ENCODE measurements at regions not wholly inside any gene's neighbourhood (a gene's known extent, or its start where the extent isn't known, plus 50 kb on each side); places are given as distances from the start of the nearest gene placed in this dataset.

DNA sequence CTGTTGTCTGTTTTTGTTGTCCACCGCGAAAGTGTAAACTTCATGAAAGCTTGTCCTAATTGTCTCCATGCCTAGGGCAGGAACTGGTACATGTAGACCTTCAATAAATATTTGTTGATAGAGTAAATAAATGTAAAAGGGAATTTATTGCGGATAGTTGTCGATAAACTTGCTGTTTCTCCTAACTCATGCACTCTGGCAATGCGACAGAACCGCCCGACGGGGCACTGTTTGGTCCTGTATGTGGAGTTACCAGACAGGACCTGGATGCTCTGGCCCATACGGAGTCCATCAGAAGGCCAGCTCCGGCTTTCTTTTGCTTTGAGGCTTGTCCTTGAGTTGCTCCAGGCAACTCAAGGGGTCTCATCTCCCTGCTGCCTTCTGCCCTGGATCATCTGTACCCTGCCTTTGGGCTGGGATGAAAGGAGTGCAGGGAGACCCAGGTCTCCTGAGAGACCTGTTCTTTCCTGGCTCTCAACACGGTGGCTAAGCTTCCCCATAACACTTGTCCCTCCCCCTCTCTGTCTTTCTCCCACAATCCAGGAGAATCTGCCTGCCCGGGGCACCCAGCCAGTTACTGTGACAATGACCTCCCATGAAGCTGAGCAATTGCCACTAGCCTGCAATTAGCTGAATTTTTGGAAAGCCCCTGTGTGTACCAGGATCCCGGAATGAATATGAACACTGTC, 149.5 kb upstream of the PTCH1 start:
- no peak for DNase-seq

DNA sequence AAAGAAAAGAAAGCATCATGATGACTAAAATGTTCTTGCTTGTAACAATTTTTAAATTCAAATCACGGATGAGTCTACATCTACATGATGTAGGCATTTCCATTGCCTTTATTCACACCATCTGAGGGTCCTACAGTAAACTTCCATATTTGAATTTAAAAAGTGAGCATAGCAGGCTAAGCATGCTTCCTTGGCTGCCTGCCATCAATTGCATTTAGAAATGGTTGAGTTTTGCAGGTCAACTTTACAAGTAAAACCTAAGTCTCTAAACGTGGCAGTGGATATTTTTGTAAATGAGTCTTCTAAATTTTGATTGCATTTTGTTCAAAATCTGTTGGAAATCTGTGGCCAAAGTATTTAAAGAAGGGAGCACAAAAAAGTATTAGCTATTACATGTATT, 136.5 kb upstream of the PTCH1 start:
- DNase-seq, result no peak

DNA sequence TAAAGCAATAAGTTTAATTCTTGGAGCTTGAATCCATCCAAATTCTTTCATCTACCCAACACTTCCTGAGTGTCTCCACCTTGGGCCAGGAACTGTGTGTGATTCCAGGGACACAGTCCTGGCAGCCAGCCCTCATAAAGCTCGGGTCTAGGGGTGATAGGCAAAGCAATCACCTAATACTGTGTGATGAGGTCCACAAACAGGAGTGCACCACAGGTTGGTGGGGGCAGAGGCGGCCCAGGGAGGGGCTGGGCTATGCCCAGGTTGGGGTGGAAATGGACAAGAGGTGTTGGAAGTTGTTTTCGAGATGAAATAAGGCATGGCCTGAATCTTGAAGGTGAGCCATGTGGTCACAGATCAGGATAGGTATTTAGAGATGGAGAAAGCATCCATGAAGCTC, 133.9 kb upstream of the PTCH1 start:
- no peak for DNase-seq

DNA sequence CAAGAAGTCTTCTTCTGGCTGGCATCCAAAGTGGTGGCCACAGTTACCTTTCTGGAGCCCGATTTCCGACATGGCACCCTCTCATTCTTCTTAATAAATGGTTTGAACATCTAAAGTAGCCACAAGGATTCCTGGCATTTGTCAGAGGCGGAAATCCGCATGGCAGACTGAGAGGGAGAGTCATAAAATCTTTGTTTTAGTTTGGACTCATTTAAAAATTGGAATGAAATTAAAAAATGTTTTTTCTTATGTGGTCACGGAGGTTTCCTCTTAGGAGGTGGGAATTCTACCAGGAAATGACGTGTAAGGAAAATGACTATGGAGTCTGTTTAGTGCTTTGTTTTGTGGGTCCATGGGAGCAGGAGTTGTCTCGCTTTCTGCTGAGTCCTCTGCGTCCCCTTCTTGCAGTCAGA, 133.0 kb upstream of the PTCH1 start:
- no peak for DNase-seq

DNA sequence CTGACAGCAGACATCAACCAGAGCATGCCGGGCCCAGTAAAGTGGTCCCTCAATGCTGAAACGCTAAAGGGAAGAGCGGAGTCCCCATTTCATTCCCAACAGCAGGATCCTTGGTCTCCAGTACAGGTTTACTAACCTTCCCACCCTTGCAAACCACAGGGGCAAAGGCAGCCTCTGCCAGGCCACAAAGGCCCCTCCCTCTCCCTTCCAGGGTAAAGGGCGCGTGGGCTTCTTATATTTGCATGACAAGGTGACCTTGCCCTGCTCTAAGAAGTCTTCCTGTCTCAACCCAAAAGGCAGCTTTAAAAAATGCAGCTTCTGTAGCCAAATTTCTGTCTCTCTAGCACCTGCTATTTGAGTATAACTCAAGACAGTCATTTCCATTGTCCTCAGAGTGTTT, 131.5 kb upstream of the PTCH1 start:
- no peak for DNase-seq

DNA sequence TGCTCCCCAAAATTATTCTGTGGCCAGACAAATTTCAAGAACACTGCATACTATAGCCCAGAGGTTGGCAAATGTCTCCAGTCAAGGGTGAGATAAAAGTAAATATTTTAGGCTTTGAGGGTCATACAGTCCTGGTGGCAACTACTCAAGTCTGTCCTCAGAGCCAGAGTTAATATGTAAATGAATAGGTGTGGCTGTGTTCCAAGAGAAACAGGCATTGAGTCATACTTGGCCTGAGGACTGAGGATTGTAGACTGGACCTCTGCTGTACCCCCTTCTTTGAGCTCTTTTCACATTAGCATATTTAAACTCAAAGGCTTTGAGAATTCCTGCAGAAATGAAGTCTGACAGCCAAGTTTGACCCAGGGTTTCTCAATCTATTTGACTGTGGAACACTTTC, 129.2 kb upstream of the PTCH1 start:
- no peak for DNase-seq

DNA sequence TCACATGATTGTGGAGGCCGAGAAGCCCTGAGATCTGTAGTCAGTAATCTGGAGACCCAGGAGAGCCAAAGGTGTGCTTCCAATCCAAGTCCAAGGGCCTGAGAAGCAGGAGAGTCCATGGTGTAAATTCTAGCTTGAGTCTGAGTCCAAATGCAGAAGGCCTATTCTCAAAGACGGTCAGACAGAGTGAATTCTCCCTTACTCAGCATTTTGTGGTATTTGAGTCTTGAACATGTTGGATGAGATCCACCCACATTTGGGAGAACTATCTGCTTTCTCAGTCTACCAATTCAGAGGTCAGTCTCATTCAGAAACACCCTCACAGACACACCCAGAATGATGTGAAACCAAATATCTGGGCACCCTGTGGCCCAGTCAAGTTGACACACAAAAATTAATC, 128.8 kb upstream of the PTCH1 start:
- DNase-seq, result no peak

DNA sequence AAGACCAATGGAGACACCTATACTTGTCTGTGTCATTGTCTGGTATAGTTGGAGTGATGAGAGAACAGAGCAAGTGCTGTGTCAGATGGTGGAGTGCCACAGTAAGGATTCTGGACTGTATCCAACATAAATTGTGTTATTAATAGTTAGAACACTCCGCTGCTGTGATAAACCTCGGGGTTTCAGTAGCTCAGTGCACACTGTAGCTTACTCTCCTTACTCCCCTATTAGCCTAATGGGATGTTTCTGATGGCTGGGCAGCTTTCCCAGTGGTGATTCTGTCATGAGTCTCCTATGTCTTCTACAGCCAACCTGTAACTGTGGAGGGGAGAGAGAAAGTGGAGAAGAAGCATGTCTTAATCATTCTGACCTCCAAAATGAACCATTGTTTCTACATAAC, 127.6 kb upstream of the PTCH1 start:
- DNase-seq, result no peak

DNA sequence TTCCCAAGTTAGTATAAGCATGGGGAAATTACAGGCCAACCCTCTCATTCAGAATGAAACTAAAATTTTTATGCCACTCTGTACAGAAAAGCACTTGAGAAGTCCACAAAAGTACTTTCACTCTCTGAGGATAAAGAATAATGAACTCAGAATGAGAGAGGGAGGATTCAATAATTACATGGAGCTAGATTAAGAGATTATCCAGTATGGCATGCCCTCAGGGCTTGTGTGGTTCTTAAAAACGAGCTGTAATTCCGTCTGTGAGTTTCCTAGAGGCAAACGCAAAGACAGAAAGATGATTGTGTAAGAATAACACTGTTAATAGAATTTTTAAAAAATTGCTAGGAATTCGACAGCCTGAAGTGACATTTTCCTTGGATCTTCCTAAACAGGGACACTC, 126.8 kb upstream of the PTCH1 start:
- DNase-seq, result no peak

DNA sequence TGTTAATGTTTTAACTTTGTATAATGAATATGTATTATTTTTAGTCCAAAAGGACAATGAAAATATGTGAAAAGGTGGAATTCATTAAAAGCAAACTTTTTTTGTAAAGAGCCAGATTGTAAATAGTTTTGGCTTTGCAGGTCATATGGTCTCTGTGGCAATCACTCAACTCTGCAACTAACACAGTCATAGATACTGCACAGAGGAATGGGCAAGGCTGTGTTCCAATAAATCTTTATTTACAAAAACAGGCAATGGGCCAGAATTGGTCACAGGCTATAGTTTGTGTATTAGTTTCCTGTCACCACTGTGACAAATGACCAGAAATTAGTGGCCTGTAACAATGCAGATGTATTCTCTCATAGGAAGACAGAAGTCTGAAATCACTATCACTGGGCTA, 125.4 kb upstream of the PTCH1 start:
- no peak for DNase-seq

DNA sequence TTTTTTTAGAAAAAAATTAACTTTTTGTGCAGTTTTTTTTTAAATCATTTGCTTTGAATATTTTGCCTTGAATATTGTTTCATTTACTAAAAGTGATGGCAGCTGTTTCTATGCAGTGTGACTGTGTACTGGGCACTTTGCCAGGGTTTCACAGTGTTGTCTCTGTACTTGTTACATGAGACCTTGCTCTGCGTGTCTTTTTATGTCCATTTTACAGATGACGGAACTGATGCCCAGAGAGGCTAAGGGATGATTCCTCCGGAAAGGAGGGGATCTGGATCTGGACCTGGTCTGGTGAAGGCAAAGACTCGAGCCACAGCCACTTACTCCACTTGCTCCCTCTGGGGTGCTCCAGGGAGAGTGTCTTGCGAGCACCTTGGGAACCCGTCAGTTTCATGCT, 124.8 kb upstream of the PTCH1 start:
- no peak for DNase-seq

DNA sequence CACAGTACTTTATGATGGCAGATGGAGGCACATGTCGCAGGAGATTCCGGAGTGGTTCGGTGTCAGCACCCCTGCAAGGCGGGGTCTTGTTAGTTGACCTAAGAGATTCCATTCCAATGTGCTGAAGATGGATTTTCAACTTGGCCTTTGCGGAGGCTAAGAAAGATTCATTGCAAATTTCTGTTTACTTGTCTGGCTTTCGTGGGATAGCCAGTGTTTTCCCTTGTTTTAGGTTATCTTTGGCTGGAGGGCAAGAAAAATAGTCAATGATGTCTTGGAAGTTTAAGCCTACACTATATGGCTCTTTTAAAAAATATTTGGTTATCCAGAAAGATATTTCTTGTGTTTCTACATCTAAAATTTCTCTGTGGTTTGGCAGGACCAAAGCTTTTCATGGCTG, 123.6 kb upstream of the PTCH1 start:
- DNase-seq, result no peak

DNA sequence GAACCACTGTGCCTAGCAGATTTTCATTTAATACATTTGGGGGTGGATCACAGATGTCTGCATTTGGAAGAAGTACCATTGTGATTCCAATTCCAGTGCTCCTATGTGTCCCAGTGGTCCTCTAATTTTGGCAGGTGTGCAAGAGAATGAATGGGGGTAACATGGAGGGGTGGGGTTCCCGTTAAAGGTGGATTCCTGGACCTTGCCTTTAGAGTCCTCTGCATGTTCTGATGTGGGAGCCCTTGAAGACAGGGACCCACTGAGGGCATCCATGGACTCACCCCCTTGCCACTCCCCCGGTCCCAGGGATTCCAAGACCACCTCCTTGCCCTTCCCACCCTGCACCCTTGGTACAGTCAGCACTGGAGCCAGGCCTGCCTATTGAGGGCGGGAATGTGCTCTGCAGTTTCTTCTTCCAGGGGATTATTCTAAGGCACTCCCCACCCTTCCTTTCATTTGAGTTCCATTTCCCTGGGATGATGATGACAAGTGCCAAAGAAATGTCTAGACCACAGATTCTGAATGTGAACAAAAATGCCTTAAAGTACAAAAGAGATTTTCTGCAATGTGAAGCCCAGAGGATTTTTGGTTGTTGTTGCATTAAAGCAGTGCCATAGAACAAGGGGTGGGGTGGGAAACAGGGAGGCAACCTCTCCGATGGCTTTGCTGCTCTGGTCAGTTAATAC, 119.4 kb upstream of the PTCH1 start:
- DNase-seq, result no peak

DNA sequence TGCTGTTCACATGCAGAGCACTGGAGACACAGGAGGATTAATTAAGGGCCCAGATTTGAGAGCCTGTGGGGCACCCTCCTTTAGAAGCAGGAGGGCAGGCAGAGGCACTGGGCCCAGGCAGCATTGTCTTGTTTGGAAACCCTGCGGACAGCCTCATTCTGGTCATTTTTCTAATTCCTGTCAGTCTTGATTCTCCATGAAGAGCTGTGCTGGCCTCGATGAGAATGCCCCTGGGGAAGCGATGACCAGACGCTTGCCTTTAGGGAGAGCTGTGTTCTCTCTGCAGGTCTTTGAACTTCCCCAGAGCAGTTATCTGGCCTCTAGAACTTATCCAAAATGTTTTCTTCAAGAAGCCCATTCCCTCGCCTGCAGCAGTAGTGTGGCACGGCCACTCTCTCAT, 117.8 kb upstream of the PTCH1 start:
- no peak for DNase-seq

DNA sequence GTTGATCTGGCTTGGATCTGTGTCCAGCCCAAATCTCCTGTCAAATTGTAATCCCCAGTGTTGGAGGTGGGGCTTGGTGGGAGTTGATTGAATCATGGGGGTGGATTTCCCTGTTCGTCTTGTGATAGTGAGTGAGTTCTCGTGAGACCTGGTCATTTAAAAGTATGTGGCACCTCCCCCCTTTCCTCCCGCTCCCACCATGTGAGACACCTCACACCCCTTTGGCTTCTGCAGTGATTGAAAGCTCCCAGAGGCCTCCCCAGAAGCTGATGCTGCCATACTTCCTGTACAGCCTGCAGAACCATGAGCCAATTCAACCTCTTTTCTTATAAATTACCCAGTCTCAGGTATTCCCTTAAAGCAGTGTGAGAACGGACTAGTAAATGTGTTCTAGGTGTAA, 117.3 kb upstream of the PTCH1 start:
- DNase-seq, result no peak

DNA sequence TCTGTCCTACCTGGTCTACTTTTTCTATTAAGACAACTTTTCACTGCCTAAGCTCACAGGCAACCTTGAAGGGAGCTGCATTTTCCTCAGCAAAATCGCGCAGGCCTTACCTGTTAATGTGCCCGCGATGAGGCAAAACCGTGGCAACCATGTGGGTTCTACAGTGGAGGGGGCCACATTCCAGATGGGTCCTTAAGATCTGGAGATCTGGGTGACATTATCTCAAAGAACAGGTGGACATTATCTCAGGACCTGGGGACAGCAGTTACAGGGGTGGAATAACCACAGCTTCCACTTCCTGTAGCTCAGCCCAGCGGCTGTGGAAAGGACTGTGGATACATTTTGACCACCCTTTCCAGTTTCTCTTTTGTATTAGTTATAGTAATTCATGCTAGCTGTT, 112.8 kb upstream of the PTCH1 start:
- no peak for DNase-seq

DNA sequence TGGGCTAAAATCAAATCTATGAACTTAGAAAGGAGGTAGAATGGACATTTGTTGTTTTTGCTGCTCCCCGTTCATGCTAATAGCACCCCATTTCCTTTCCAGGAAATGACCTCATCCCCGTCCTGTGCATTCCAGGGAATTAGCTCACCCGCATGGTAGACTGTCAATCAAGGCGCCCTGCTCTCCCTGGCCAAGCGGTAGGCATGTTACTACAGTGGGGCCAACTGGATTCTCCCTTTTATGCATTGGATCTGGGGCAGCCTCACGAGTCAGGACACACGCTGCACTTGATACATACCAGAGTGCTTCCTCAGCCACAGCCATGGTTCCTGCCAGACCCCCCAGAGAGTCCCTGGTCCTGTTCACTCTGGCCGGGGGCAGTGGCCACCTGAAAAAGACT, 111.0 kb upstream of the PTCH1 start:
- DNase-seq, result no peak

DNA sequence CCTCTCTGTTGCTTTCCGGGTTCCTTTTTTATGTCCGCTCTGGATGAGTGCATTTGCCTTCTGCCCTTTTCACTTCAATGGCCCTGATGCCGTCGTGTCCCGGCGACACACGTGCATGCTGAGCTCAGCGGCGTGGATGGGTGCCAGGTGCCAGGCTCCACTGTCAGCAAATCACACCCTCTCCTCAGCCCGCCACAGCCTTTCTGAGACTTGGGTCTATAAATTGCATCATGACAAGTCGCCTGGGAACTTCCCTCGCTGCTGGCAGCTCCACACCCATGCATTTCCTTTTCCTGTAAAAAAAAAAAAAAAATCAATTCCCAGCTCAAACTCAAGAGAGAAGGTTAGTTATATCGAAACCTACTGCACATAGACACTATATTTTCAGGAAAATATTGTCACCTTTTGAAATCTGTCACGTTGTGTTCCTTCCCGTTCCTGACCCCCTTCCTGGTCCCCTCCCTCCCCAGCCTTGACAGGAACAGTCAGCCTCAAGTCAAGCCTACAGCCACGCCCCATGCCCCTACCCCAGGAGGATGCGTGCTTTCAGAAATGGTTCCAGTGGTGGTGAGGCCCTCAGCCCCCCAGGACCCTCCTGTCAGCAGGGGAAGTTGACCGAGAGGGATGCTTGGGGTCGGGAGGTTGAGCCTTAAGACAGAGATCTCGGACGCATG, 110.3 kb upstream of the PTCH1 start:
- DNase-seq, result no peak

DNA sequence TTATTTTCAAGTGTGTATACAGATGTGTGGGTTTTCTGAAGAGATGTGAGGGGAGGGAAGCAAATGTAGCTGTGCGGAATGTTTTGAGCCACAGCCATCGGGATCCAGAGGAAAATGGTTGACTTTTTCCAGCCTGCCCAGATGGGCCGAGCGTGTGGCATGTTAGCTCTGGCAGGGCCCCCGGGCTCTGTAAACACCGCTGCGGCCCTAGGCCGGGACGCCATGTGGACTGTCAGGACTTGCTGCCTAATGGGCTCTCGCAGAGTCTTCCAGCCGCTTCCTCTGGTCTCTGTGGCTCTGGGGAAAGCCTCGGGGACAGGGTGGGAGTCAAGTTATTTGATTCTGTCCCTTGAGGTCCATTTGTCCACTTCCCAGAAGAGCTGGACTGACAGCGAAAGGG, 109.6 kb upstream of the PTCH1 start:
- DNase-seq, result no peak

DNA sequence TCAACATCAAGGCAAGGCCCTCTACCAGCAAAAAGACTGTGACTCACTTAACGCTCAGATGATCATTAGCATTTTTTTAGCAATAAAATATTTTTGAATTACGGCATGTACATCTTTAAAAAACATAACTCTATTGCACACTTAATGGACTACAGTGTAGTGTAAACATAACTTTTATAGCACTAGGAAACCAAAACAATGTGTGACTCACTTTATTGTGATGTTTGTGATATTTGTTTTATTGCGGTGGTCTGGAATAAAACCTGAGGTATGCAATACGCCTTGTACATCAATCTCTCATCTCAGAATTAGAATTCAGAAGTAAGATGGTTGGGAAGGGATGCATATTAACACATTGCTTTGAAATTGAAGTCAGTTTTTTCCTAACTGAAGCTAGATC, 106.9 kb upstream of the PTCH1 start:
- no peak for DNase-seq

DNA sequence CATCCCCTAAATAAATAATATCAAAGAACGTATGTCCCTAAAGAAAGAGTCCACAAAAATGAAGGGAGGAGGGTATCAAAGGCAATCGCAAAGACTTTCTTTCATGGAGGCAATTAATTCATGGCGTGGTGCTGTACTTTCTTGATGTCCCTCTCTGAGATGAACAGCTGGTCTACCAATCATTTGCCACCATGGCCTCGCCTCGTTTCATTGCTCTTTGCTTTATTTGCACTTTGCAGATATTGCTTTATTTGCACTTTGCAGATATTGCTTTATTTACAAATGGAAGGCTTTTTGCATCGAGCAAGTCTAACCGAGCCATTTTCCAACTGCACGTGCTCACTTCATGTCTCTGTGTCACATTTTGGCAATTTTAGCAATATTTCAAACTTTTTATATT, 104.0 kb upstream of the PTCH1 start:
- DNase-seq, result no peak

DNA sequence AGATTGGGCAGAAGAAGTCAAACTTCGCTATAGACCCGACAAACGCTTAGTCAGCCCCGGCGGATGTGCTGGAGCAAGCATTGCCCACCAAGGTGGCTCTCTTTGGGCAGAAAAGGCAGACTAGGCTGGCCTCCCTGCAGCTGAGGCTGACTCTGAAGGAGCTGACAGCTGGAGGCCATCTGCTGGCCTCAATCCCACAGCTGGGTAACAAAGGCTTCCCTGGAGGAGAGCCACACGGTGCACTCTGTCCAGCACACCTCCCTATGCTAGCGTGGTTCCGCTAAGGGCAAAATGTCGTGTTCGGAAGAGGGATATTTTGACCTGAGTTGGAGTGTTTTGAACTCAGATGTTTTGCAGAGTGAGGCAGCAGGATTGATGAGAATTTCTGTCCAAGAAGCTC, 103.5 kb upstream of the PTCH1 start:
- no peak for DNase-seq

DNA sequence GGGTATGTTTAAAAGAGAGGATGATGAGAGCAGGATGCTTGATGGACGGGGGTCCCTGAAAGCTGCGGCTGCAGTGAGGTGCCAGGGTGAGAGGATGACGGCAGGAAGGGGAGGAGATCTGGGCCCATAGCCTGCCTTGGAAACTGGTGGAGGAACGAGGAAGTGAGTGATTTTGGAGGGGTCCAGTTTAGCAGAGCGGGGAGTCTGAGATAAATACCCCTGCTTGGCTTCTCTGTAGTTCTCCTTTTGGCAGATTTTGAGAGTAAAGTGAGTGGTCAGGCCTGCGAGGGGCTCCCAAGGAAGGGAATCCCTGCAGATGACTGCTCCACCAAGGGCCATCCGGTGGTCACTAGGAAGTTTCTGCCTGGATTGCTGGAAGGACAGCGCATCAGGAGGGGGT, 98.5 kb upstream of the PTCH1 start:
- no peak for DNase-seq

DNA sequence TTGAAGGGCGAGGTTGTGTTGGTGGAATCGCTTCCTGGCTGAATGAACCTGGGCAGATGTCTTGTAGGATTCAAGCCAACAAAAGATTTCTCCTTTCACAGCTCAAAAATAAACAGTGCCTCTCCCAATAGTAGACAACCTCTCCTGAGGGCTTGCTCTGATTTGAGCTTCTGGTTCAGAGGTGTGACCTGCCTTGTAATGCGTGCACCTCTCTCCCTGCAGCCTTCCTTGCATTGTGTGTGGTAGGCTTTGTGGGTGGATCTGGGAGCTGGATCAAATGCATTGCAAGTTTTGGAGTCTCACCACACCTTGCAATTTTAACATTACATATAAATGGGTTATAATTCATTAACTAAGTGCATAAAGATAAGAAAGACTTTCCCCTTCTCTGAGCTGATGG, 96.9 kb upstream of the PTCH1 start:
- no peak for DNase-seq

DNA sequence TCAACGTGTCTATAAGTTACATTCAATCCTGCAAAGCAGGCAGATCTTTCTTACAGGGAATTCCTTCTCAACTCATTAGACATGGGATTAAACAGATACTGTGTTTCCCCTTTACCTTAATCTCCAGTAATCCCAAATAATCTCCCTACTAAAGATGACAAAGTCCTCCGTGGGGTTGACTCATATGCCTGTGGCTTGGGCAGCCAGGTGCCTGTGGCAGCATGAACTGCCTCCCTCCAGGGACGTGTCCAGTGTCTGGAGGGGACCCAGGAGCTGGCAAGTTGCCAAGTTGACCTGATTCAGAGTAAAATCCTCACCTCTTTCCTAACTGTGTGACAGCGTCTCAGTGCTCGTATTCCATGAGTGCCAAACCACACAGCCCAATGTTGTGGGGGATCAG, 94.6 kb upstream of the PTCH1 start:
- no peak for DNase-seq

Measured in NCI-H524 treated with DMSO at 0.1 percent for 48 hours (cell line).